Caki2 (cell line): ENCODE measurements at regions not wholly inside any gene's neighbourhood (a gene's known extent, or its start where the extent isn't known, plus 50 kb on each side); places are given as distances from the start of the nearest gene placed in this dataset.

ENCODE experiments used
- DNase-seq: peaks from one replicate; pipeline ENCODE4 v3.0.0-alpha.2; 2015; ENCODE audit warnings: low read depth
- in situ Hi-C: cut with HindIII; loops from 2 replicates; pipeline ENCODE4 v1.10.0; 2016; ENCODE audit warnings: low sequenced_read_pairs, low pct_unique_long_range_greater_than_20kb, mixed read lengths

DNA sequence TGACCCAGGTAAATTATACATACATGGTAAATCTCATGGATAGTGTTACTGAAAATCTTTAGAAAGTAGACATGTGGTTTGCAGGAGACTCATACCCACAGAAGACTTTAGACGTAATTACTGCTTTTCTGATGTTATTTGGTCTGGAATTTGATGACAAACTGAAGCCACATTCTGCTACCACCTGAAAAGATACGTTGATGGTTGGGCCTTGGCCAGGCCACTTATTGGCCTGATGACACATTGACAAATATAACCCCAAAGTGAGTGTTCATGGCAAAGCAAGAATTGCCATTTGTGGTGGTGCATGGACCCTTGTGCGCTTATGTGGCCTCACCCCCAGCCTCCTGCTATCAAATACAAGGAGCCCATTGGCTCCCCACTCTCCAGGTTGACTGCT lies 155.6 kb downstream of the METTL4 start:
- DNase-seq = no peak

DNA sequence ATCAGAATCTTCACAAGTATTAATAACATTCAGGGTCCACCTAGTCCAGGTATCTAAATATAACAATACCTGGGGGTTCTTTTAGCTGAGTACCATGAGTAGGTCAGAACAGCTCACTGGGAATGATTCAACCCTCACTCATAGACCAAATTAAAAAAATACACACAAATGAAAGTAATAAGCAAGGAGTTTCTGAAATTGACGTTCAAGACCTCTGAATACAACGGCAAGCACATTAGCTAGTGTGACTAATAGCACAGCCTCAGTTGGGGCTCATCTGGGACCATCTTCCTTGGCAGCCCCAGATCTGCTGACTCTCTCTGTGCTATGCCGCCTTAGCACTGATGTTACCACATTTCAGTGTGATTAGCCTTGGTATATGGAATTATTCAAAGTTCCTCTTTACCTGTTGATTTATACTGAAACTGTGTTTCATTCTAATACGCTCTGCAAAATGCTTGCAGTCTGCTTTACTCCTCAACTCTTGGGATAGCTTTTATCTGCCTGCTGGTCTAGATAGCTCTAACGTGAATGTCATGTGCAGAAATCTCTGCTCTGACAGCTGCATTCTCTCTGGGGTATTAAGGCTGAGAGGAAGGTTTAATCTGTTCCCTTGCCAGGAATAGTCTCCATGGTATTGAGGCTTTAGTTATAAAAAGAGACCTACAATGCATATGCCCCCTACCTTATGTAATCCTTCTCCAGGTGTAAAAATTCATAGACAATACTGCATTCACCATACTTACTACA lies 153.3 kb downstream of the METTL4 start:
- DNase-seq = no peak
- in situ Hi-C loops = no loop called here

More for the DNA sequence above, 155.6 kb downstream of the METTL4 start:
- in situ Hi-C loops = no loop called here

DNA sequence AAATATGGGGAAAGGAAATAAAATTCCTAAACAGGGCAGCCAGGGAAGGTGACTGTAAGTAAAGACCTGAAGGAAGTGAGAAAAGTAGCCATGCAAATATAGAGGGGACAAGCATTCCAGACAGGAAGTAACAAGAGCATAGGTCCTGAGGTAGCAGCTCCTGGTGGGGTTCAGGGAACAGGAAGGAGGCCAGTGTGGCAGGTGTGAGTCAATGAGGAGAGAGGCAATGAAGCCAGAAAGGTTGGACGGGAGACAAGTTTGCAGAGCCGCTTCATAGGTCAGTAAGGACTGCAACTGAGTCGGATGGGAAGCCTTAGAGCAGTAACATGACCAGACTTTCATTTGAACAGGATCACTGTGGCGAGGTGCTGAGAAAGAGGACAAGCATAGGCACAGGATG lies 150.9 kb downstream of the METTL4 start:
- in situ Hi-C loops = no loop called here
- no peak for DNase-seq

DNA sequence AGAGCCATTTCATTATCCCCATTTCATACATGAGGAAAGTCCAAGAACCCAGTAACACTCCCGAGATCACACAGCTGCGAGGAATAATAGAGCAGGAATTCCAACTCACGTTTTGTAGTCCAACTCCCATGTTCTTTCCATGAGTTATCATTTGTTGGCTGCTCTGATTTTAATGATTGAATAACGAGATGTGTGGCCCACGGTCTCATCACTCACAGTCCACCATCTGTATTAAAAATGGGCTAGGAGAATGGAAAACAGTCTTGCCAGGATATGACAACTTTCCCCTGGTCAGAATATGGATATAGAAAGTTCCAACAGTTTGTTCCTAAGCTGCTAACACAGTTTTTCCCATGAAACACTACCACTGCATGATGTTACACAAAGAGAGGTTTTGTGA lies 147.5 kb downstream of the METTL4 start:
- DNase-seq = no peak
- in situ Hi-C loops = no loop called here

- in situ Hi-C loops = no loop called here
- DNase-seq = no peak
These were observed 146.9 kb downstream of the METTL4 start for GRCh38 chr18:2424420-2424819.

DNA sequence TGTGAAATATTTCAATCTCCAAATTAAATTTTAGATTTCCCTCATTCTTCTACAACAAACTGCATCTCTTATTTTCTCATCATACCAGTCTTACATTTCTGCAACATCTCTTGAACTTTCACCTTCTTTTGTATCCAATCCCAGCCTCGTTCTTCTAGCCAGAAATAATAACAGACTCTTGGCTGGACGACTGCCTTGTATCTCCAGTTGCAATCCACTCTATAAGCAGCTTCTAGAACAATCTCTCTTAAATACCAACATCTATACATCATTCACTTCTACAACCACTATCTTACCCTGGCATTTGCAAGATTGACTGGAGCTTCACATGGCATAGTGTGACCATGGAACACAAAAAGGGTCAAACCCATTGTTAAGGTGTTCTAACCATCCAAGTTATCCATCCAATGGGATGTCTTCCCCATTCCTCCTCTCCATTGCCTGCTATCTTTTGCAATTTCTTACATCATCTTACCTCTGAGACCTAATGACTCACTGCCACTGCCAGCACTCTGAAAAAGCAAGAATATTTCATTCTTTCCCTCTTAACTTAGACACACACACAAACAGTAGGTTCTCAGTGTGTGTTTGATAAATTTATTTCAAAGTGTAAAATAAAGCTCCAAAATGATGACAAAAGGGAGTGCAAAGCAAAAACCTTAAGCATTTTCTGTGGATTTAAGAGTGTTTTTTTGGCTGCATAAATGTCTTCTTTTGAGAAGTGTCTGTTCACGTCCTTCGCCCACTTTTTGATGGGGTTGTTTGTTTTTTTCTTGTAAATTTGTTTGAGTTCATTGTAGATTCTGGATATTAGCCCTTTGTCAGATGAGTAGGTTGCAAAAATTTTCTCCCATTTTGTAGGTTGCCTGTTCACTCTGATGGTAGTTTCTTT lies 145.6 kb downstream of the METTL4 start:
- in situ Hi-C loops = no loop called here
- no peak for DNase-seq

DNA sequence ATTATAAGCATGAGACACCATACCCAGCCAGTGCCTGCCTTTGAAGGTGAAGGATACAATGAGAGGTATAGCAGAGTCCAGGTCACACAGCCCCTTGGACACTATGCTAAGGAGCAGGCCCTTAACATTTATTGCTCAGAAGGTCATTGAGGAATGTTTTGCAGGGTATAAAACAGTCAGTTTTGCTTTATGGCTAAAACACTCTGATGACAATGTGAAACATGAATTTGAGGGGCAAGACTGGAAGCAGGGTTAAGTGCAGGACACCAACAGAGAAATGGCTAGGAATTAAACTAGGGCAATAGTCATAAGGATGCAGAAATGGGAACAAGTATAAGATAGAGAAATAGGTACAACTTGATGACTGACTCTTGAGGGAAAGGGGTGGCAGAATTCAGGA lies 141.1 kb downstream of the METTL4 start:
- in situ Hi-C loops = no loop called here
- DNase-seq = no peak

DNA sequence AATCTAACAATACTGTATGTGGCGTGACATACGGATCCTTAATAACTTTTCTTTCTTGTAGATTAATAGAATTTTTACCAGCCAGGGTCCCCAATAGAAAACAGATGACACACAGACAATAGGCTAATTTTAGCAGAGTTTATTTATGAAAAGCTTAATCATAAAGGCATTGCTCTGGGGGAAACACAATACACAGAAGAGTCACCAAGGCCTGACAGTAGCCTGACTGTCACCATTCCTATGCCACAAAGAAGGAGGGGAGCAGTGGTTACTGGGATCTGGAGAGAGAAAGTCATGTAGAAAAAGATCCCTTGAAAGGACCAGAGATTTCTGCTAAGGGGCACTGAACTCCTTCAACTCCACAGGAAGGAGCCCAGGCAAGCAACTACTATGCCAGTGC lies 139.5 kb downstream of the METTL4 start:
- no peak for DNase-seq
- in situ Hi-C loops = no loop called here

- no peak for DNase-seq
- in situ Hi-C loops = no loop called here
These were observed 137.9 kb downstream of the METTL4 start for GRCh38 chr18:2433366-2433765.

GRCh38 chr18:2441544-2441943 lies 129.8 kb downstream of the METTL4 start:
- in situ Hi-C loops = no loop called here
- DNase-seq = no peak

GRCh38 chr18:2442006-2442405 lies 129.3 kb downstream of the METTL4 start:
- no peak for DNase-seq
- in situ Hi-C loops = no loop called here

DNA sequence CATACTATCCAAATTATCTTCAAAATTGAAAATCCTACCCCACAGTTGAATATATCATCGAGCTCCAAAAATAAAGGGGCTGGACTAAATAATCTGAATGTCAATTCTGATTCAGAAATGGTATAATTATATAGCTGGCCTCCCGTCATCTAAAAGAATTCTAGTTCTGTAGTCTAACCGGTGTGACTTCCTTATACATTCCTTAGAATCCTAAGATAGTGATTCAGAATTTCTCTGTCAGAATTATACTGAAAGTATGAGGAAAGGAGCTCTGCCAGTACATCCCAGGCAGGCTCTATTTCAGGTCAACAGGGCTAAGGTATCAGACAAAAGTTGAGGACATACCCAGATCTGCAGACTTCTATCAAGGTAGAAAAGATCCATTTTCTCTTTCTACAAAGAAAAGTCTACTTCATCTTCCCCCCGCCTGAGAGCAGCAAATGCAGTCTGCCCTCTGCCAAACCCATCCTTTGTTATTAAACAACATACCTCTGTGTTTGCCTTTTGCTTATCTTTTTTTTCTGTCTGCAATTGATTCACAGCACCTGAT lies 128.5 kb downstream of the METTL4 start:
- in situ Hi-C loops = no loop called here
- no peak for DNase-seq

DNA sequence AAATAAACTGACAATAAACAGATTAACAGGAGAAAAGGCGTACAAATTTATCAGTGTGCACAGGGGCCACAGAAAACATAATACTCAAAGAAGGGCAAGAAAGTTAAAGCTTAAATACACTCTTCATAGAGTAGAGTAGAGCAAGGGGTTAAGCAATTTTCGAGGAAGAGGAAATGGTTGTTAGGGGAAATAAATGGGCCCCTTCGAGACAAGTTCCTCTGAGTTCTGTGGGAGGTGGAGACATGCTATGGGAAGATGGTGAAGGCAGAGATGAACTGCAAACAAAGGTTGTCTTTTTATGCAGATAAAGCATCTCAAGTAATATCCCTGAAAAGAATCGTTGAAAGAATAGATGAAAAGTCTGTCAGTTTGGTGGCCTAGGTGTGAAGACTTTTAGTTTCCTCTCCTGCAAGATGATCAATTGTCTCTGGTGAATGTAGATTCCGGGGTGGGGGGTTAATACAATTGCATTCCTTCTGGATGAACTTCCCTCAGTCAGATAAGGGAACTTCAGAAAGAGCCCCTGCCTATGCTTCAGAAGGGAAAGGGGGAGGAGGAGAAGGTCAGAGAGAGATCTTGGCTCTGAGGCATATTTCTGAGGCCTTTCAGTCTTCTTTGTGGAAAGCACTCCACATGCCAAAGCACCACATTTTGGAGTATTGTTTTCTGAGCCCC lies 127.0 kb downstream of the METTL4 start:
- in situ Hi-C loops = no loop called here
- no peak for DNase-seq

- DNase-seq = no peak
- in situ Hi-C loops = no loop called here
These were observed 122.6 kb downstream of the METTL4 start for GRCh38 chr18:2448565-2449151.

GRCh38 chr18:2451556-2451955 lies 119.7 kb downstream of the METTL4 start:
- no peak for DNase-seq
- in situ Hi-C loops = no loop called here

GRCh38 chr18:2459886-2460285 lies 111.4 kb downstream of the METTL4 start:
- in situ Hi-C loops = no loop called here
- no peak for DNase-seq

- in situ Hi-C loops = no loop called here
- DNase-seq = no peak
These were observed 104.3 kb downstream of the METTL4 start for GRCh38 chr18:2466978-2467377.

GRCh38 chr18:2468051-2468450 lies 103.3 kb downstream of the METTL4 start:
- no peak for DNase-seq
- in situ Hi-C loops = no loop called here
